ENCODE measurements at regions not wholly inside any gene's neighbourhood (a gene's known extent, or its start where the extent isn't known, plus 50 kb on each side); places are given as distances from the start of the nearest gene placed in this dataset.

DNA sequence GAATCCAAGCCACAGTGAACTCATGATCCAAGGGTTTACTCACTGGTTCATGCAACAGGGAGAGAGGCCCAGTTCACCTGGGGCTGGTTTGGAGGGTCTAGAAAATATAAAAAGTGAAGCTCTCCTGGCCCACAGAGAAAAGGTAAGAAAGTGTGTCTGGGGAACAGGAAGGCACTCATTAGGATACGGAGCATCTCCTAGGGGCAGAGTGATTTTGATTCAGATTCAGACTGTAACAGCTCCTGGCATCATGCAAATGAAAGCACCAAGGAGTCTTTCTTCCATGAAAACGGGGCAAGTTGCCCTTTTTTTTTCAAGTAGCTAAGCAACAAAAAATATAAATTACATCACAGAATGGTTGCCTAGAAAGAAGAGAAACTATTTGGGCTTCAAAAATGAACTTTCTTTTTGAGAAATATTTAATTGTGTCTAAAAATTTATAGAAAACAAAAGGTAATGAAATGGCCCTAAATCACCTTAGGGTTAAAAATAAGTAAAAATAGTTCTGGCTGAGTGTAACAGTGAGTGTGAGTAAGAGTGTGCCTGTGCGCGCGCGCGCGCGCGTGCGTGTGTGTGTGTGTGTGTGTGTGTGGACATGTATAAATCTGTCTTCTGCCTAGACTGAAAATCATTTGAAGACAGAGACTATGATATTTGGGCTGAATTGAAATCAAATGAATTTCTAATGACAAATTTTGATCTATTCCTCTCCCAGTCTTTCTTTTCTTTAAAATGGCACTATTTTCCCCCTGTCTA lies 177.8 kb upstream of the ZNF462 start:
- no peak for DNase-seq

DNA sequence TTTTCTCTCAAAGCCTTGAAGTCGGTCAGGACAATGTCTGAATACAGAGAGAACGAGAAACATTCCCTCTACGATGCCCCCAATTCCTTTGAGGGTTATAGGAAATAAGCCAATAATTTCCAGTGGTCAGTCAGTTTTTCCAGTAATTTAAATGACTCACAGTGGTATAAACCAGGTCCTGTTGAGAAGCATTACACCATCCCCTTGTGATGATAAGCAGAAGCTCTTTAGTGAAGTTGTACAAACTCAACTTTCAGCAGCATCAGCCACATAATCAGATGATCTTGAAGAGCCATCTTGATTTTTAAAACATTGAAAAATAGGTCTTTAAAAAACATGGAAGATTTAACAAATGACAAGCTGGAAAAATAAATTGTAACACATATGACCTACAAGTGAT lies 173.9 kb upstream of the ZNF462 start:
- no peak for DNase-seq

DNA sequence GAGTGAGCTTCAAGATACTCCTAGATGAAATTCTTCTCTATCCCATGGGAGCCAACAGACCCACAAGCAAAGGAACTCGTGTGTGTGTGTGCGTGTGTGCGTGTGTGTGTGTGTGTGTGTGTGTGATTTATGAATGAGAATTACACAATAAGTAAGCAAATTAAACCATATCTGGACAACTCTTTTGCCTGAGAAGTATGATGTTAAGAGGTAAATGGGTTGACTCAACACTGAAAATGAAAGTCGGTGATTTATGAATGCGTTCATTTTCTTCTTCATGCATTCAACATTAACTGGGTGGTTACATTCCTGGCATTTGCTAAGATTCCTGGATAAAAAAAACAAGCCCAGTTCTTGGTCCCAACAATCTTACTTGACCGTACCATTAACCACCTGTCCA lies 171.3 kb upstream of the ZNF462 start:
- DNase-seq = no peak

DNA sequence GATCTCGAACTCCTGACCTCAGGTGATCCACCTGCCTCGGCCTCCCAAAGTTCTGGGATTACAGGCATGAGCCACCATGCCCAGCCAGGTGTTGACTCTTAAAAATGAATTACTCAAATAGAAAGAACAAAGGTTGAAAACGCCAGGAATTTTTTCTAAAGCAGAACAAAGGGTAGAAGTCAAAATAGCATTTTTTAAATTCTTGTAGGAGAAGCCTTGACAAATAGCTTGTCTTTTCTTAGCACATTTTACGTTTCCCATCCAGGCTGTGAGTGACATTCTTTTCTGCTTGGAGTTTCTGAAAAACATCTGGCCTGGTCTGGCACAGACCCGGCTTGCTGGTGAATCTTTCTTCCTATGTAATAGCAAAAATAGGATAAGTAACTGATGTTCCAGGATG lies 169.4 kb upstream of the ZNF462 start:
- DNase-seq = no peak

DNA sequence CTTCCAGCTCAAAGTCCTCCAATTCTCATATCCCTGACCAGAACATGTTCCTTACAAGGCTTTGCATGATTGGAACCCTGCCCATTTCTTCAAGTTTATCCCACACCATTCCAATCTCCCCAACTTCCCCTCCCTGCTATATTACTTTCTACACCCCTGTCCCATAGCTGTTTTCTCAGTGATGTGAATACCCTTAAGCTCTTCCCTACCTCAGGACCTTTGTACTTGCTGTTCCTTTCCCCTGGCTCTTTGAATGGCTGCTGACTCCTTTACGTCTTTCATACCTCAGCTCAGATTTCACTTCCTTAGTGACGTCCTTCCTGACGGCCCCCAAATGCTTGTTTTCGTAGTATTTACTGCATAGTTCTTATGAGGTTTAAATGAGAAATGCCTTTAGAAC lies 166.2 kb upstream of the ZNF462 start:
- no peak for DNase-seq

DNA sequence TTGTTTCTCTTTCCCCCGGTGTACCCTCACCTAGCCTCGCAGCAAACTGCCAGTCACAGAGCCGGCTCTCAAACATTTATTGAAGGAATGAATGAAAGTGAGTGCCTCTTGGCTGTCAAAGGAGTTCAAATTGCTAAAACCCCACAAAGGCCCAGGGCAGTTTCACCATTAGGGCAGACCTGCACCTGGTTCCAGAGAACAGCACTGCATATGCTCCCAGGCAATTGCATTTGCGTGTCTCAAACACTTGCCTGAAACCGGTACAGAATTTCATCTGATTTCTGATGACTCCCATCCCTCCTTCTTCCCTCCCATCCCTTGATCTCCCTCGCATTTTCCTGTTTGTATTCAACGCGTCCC lies 165.6 kb upstream of the ZNF462 start:
- DNase-seq = peak; percentile 78

DNA sequence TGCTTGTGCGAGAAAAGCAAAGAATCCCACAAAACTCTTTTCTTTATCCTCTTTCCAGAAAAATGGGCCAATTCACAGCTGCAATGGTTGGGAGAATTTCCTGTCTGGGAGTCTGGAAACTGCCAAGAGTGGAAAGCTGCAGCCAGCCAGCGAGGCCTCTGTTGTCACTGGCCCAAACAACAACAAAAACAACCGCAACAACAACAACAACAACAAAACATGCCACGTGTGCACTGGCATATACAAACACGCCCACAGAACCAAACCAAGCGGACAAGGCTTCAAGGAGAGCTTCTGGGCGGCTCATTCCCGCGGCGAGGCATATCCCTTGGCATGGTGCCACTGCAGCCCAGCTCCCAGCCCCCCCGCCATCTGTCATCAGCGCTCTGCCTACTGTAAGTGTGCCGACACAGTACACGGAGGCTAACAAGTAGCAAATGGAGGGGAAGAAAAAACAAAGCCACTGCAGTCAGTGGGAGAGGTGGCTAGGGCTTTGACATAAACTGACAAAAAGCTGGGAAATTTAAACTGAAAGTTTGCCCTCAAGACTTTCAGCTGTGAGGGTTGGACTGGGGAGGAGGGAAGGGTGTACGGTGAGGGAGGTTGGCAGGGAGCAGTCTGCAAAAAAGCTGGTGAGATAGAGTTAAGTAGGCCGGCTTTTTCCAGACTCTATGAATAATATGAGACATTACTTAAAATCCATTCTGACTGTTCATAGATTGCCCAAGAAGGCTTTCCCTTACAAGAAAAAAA lies 165.0 kb upstream of the ZNF462 start:
- peak; percentile 55 for DNase-seq

DNA sequence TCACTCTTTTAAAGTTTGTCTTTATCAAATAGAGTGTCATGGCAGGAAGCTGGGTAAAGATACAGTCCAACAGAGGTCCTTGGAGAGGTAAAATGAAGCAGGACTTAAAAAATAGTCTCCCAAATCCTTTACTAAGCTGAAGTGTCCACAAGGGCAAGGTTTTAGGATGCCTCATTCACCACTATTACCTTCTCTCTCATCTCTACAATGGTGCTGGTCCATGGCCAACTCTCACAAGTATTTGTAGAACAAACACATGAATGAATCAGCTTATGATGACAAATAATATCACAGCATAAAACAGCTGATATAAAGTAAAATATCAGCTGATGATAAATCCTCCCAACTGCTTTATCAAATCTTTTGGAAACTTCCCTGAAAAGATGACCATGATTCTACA lies 162.3 kb upstream of the ZNF462 start:
- DNase-seq = no peak

DNA sequence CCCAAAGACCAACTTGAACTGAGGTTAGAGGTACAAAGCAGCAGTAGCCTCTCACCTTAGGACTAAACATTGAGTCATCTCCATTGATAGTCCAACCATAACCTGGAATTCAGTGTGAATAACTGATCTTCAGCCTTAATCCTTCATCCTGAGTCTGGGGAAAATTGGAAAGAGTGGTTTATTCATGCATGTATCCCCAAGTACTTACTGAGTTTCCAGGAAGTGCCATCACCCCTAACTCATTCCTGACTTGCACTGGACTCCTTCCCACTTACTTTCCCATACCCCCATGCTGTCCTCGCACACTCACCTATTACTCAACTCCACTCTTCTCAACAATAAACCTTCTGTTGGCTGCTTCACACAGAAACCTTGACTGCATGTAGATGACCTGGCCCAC lies 161.4 kb upstream of the ZNF462 start:
- no peak for DNase-seq

DNA sequence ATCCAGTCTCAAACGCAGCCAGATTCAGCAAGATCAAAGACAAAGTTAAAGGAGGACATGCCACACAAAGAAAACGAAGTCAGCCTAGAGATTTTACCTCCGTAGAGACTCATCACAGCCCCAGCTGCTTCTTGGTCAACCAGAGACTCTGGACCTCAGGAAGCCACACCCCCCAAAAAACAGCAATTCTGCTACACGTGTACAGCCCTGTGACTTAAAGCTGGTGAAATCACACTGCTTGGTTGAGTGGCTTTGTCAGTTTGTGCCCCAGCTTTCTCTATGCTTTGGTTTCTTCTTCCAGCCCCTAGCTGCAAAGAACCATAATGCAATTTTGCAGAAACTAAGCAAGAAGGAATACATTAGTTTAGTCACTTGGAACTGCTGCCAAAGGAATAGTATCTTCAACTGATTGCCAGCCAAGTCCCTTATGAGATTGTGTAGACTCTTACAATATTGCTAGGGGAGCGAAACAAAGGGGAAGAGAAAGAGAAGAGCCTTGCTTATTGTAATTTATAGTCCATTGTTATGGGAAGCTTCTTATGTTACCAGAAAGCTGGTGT lies 158.8 kb upstream of the ZNF462 start:
- DNase-seq = no peak

DNA sequence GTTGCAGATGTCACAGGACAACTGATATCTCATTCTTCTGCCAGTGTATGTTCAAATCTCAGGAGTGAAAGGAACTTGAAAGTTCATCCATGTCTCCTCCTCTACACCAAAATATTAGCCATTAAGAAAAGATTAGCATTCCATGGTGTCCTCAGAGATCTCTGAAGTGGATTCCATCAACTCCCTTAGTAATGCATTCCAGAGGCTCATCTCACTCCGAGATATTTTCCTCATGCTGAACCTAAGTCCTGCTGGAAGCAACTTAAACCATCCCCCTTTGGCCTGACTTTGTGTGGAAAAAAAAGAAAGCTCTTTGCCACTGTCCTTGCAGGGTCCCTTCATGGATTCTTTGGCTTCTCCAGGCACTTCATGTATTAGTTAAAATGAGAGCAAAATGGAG lies 155.7 kb upstream of the ZNF462 start:
- DNase-seq = no peak

DNA sequence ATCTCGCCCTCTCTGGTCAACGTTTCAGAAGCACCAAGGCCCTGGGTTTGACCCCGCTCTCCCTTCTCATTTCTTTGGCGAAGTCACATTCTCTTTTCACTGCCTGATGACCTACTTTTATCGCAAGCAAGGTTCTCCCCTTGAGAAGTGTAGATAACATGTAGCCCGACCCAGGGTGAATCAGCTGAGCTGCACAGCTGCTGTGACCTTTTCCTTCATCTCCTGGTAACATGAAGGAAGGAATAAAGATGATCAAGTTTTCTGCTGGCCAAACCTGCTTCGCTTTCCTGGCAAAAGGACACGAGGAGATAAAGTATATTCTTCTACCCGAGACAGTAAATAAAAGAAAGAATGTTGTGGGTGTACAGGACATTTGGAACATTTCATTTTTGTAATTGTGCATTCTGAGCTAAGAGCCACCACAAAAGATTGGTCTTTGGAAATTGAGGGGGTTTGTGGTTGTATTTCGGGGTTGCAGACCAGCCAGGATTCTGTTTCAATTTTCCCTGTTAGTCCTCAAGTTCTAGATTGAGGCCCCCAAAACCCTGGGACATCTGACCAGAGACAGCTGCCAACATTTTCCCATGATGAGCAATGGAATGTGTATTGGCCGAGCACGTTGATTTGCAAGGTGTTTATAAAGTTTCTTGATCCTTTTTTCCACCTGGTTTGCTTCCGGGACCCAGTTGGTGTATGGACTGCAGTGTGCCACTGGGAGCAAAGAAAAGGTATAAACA lies 155.1 kb upstream of the ZNF462 start:
- no peak for DNase-seq

DNA sequence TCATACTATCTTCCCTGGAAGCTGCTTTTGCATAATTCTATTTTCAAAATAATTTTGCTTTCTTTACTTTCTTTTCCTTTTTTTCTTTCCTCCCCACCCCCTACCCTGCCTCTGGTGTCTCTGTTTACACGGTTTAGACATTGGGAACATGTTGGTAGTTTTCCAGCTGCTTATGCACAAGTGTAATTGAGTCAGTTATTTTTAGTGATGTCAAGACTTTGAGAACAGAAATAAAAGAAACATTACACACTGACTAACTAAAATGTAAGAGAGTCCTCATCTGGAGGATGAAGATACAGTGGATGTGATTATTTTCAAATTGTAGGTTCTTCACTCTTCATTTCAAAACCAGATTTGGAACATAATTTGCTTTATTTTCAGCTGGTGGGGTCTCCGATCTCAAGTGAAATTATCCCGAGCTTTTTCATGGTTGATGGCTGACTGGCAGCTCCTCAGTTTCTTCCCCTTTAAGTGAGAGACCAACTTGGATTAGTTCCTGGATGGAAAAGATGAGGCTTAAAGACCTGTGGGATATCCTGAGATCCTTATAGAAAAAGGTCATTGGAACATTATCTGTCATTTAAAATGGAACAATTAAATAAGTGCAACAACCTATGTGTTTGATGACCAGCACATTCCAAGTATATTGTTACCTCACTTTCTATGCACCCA lies 154.4 kb upstream of the ZNF462 start:
- DNase-seq = no peak

DNA sequence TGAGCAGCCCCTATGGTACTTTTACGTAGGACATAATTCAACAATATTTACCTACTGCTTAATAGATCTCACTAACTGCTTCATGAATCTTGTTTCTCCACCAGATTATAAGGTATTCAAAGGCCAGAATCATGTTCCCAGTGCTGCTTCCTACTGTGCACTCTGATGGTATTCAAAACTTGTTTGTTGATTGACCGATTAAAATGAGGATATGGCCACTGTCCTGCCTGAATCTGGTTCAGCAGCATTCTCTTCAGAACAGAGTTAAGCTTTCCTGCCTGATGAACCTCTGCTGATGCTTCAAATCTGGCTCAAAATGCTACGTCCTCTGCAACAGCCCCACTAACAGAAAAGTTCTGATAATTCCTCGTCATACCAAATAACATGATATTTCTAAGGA lies 150.7 kb upstream of the ZNF462 start:
- DNase-seq = no peak

DNA sequence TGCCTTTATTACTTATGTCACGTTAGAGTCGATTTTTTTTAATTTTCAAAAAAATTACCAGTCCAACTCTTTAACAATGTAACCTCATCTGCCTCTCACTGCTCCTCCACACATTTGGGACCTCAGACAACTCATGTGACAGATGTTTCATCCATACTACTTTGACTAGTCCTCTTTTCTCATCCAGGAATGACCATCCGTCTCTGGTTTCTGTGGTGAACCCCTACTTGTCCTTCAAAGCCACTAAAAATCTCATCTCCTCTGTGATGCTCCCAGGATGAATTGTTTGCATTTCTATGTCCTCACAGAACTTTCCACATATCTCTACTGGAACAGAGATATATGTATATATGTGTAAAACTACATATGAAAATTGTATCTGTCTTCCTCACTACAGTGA lies 149.8 kb upstream of the ZNF462 start:
- DNase-seq = no peak

DNA sequence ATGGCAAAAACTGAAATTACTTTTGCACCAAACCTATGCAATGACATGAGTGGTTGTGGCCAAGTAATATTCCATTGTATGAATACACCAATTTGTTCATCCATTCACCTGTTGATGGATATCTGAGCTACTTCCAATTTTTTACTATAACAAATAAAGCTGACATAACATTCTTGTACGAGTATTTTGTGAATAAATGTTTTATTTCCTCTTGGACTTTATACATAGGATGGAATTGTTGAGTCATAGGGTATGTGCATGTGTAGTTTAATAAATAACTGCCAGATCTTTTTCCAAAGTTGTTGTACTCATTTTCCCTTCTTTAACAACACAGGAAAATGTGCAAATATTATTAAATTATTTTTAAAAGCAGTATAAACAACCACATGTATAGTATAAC lies 146.1 kb upstream of the ZNF462 start:
- no peak for DNase-seq

DNA sequence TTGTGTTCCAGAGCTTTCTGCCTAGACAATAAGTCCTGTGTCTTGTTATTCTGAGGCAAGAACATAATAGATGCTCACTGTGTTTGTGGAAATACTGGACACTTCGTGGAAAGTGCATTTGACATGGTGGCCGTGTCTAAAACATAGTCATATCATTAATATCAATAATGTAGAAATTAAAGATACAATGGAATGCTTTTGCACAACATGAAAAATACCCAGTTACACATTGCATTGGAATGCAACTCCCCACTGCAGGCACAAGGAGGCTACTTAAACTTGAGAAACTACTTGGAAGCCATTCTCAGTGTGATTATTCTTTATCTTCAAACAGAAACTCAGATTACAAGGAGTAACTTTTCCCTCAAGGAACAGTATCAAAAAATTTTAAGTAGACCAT lies 145.3 kb upstream of the ZNF462 start:
- DNase-seq = peak; percentile 56

DNA sequence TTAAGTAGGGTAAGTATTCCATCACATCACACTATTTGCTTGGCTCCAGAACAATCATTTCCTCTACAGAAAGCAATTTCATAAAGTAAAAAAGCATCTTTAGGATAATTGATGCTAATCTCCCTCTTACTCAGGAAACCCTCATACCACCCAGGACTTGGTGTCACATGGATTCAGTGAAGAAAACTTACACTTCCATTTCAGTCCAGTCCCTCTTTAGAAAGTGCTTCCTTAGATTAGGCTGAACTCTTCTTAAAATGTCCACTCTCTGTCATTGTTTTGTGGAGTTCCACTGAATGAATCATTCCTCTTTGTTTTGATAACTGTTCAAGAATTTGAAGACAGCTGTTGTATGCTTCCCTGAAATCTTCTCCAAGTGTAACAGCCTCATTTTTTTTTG lies 144.0 kb upstream of the ZNF462 start:
- no peak for DNase-seq

DNA sequence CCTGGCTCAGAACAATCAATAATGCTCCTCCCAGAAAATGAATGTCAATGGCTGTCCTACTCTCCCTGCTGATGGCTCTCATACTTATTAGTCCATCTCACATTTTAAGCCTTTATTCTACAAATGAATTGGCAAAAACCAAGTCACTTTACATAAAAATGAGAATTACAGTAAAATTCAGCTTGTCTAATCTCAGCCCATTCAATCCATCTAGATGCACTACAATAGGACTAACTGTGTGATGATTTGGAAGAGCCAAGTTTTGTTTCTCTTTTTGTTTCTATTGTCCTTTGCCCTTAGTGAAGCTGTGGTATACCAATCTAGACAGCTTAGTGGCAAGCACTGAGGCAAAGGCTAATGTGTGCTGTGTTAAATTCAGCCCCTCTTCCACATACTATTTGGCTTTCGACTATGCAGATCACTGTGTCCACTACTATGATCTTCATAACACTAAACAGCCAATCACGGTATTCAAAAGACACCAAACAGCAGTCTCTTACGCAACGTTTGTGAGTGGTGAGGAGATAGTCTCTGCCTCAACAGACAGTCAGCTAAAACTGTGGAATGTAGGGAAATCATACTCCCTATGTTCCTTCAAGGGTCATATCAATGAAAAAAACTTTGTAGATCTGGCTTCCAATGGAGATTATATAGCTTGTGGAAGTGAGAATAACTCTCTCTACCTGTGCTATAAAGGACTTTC lies 140.8 kb upstream of the ZNF462 start:
- no peak for DNase-seq

DNA sequence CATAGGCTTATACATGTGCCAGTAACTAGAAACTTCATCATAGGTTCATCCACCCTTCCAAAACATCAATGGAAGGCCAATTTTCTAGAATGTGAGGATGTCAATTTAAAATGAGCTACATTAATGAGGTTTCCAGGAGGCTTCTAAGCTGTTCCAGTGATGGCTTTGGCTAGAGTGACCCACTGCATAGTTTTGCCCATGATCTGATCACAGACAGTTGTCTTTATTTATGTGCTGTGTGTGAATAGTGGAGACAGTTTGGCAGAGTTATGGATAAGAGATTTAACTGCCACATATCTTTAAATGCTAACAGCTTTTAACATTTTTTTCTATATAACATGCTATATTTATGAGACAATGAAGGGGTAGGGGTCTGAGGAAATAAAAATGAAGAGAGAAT lies 139.0 kb upstream of the ZNF462 start:
- no peak for DNase-seq

DNA sequence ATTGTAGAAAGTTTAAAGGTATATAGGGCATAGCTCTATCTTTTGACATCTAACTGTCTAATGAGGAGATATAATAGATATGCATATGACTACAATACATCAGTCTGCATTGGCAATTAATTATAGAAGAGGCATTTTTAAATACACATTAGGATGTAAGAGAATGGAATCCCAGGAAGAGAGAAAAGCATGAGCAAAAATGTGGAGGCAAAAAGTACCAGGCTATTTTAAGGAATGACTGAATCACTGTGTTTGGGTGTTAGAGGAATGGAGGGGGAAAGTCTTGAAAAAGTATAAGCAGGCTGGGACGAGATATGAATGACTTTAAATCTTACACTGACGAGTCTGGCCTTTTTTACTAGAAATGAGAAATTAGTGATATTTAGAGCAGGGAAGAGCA lies 138.4 kb upstream of the ZNF462 start:
- DNase-seq = no peak

DNA sequence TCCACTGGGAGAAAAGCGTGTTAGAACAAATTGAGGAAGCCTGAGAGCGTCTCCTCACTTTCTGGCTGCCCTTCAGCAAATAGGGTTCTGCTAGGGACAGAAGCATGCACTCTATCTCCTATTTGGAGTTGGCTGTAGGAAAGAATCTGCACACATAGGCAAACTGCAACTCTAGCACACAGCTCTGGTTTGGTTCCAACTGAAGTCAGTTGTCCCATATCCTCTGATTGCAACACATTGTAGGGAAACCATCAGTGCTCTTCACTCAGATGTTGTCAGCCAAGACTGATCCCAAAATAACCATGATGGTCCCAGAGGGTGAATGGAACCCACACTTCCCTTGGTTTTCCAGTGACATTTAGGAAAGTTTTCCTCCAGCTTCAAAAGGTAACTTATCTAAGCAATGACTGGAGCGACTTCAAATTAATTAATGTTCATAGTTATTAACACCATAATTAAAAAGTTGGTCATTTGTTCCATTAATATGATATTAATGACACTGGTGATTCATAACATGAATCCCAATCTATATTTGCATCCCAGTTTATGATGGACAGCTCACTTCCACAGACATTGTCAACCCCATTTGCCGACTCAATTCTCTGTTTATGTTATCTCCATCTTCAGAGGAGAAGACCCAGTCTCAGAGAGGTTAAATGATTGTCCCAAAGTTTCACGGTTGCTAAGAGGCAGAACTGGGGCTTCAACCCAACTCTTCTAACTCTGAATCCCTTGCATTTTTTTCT lies 136.7 kb upstream of the ZNF462 start:
- DNase-seq = no peak

All from islet precursor cell (in vitro differentiated cells).